ENCODE measurements at regions not wholly inside any gene's neighbourhood (a gene's known extent, or its start where the extent isn't known, plus 50 kb on each side); places are given as distances from the start of the nearest gene placed in this dataset.

DNA sequence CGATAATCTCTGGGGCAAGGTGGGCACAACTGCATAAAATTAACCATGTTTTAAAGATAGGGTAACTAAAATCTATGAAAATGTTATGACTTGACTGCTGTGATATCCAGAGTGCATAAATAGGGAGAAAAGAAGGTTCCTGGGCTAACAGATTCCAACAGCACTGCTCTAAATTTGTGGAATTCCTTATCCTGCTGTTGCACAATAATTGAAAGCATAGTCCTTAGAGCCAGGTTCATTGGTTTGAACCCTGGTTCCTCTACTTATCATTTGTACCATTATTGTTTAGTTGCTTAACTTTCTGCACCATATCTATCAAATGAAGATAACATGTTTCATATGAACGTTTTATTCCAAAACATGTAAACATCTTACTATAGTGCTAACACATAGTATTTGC, 219.0 kb downstream of the NUF2 start:
- TF ChIP-seq EZH2 (IDR thresholded peaks at IDR 0.05; ENCODE audit: insufficient read depth, poor library complexity, severe bottlenecking) (no peak), EZH2phosphoT487 (IDR thresholded peaks at IDR 0.05; ENCODE audit: insufficient read depth, low read depth) (no peak)
